Body of pancreas (tissue), 4 donors: ENCODE measurements at regions not wholly inside any gene's neighbourhood (a gene's known extent, or its start where the extent isn't known, plus 50 kb on each side); places are given as distances from the start of the nearest gene placed in this dataset.

Experiments used
- ATAC-seq: fragments of 150-250 bp; one replicate; pipeline ENCODE4 v1.9.1; 2016
- DNase-seq, 4 donors: peaks; one replicate each; pipeline ENCODE4 v3.0.0-alpha.2; 2019
- H3K27ac ChIP-seq, 4 donors: fragments of 200-600 bp; sonication (generic); 1 replicate in 3 of 4; 2 replicates in 1 of 4; pipeline versions ENCODE4 v1.5.1 to v1.6.1; 2016 to 2019; ENCODE audit warnings: mild to moderate bottlenecking in 1 of 4, mixed read lengths in 1 of 4, moderate library complexity in 1 of 4
- H3K27me3 ChIP-seq, 2 donors: fragments of 200-600 bp; sonication (generic); one replicate each; pipeline ENCODE4 v1.6.0; 2016; ENCODE audit warnings: mild to moderate bottlenecking in 1 of 2
- H3K36me3 ChIP-seq, 2 donors: fragments of 200-600 bp; sonication (generic); replicated peaks in 1 of 2; 2 replicates each; pipeline ENCODE4 v1.5.1; 2016; ENCODE audit warnings: low read depth in 2 of 2; ENCODE audit not compliant: insufficient read depth in 1 of 2
- H3K4me1 ChIP-seq: fragments of 200-600 bp; sonication (generic); one replicate; pipeline ENCODE4 v1.6.0; 2016
- H3K4me3 ChIP-seq, 2 donors: fragments of 200-600 bp; sonication (generic); 1 replicate in 1 of 2; 2 replicates in 1 of 2; pipeline ENCODE4 v1.5.1; 2016 to 2019
- H3K9me3 ChIP-seq, 3 donors: fragments of 200-600 bp; sonication (generic); 1 replicate in 2 of 3; 2 replicates in 1 of 3; pipeline ENCODE4 v1.5.1; 2016
- CTCF ChIP-seq, 7 experiments: fragments of 450-650 bp in 4 of 7; fragments of 200-600 bp in 3 of 7; sonication (generic) in 3 of 7; IDR thresholded peaks; one replicate each; pipeline ENCODE4 v1.5.1; 2016 to 2019; ENCODE audit warnings: antibody characterized with exemption in 7 of 7
- POLR2A ChIP-seq, 3 donors: fragments of 450-650 bp; IDR thresholded peaks; one replicate each; pipeline ENCODE4 v1.6.1; 2016; ENCODE audit warnings: antibody characterized with exemption in 3 of 3, mild to moderate bottlenecking in 2 of 3
- WGBS, 2 donors: methylation state at CpG; one replicate each; pipeline ENCODE4 v1.1.5; 2017; 5-methylcytosine and 5-hydroxymethylcytosine counted together
- intact Hi-C: fragments of 100-400 bp; cut with DNase I; formaldehyde crosslinking; loops from one replicate; pipeline ENCODE4 v1.15.1; 2023

- H3K27me3 ChIP-seq = no peaks in the 10 kb centered on the region
- DNase-seq (no peak), ATAC-seq (no peak)
- no peaks in the 10 kb centered on the region for H3K9me3 ChIP-seq
- TF ChIP-seq CTCF (IDR thresholded peaks at IDR 0.05) = no peak
- TF ChIP-seq POLR2A (IDR thresholded peaks at IDR 0.05) = no peak
- WGBS, 2 donors = 83 to 85% methylated on average over 4 of the region's 4 CpGs
- peaks cover 5% of the 10 kb centered on the region for H3K4me1 ChIP-seq
- intact Hi-C loops = no loop called here
- H3K27ac ChIP-seq = no peak overlapping the region
- no peak overlapping the region for H3K4me3 ChIP-seq
- H3K36me3 ChIP-seq = no peaks in the 10 kb centered on the region
These were observed 127.3 kb downstream of the ZNF608 start for GRCh38 chr5:124619121-124619520.

GRCh38 chr5:124617787-124618186, 128.7 kb downstream of the ZNF608 start:
- WGBS, 2 donors = 89 to 100% methylated on average over 1 of the region's 1 CpG

GRCh38 chr5:124614836-124615385, 131.5 kb downstream of the ZNF608 start:
- no peak overlapping the region for H3K4me3 ChIP-seq
- no peak for DNase-seq
- H3K27ac ChIP-seq = no peak overlapping the region
- TF ChIP-seq CTCF (IDR thresholded peaks at IDR 0.05) (no peak), POLR2A (IDR thresholded peaks at IDR 0.05) (no peak)
- H3K36me3 ChIP-seq = no peaks in the 10 kb centered on the region
- intact Hi-C loops = no loop called here
- 69 to 77% methylated on average over 2 of the region's 2 CpGs for WGBS, 2 donors
- peaks cover 5% of the 10 kb centered on the region for H3K4me1 ChIP-seq
- no peaks in the 10 kb centered on the region for H3K27me3 ChIP-seq
- no peaks in the 10 kb centered on the region for H3K9me3 ChIP-seq
- ATAC-seq = no peak

More at GRCh38 chr5:124617787-124618186, 128.7 kb downstream of the ZNF608 start:
- intact Hi-C loops = no loop called here
- Histone ChIP-seq H3K4me3 (no peak overlapping the region), H3K4me1 (peaks cover 5% of the 10 kb centered on the region), H3K36me3 (no peaks in the 10 kb centered on the region), H3K27ac (no peak overlapping the region), H3K9me3 (no peaks in the 10 kb centered on the region), H3K27me3 (no peaks in the 10 kb centered on the region)
- DNase-seq (no peak), ATAC-seq (no peak)
- TF ChIP-seq CTCF (IDR thresholded peaks at IDR 0.05) (no peak), POLR2A (IDR thresholded peaks at IDR 0.05) (no peak)

- Histone ChIP-seq H3K27me3 (no peaks in the 10 kb centered on the region), H3K27ac (no peak overlapping the region), H3K4me1 (peaks cover 5% of the 10 kb centered on the region), H3K36me3 (no peaks in the 10 kb centered on the region), H3K9me3 (no peaks in the 10 kb centered on the region), H3K4me3 (no peak overlapping the region)
- 47 to 88% methylated on average over 1 of the region's 1 CpG for WGBS, 2 donors
- intact Hi-C loops = no loop called here
- ATAC-seq = no peak
- TF ChIP-seq POLR2A (IDR thresholded peaks at IDR 0.05) = no peak
- no peak for TF ChIP-seq CTCF (IDR thresholded peaks at IDR 0.05)
- DNase-seq = no peak
These were observed 132.3 kb downstream of the ZNF608 start for GRCh38 chr5:124614105-124614504.

- intact Hi-C loops = no loop called here
- no peaks in the 10 kb centered on the region for H3K9me3 ChIP-seq
- no peak overlapping the region for H3K4me3 ChIP-seq
- ATAC-seq = no peak
- WGBS, 2 donors = 89 to 92% methylated on average over 3 of the region's 3 CpGs
- no peak for DNase-seq
- no peak overlapping the region for H3K27ac ChIP-seq
- no peaks in the 10 kb centered on the region for H3K36me3 ChIP-seq
- H3K27me3 ChIP-seq = no peaks in the 10 kb centered on the region
- H3K4me1 ChIP-seq = peaks cover 5% of the 10 kb centered on the region
- no peak for TF ChIP-seq POLR2A (IDR thresholded peaks at IDR 0.05)
- TF ChIP-seq CTCF (IDR thresholded peaks at IDR 0.05) = no peak
These were observed 133.0 kb downstream of the ZNF608 start for GRCh38 chr5:124613273-124613953.
